ENCODE measurements at regions not wholly inside any gene's neighbourhood (a gene's known extent, or its start where the extent isn't known, plus 50 kb on each side); places are given as distances from the start of the nearest gene placed in this dataset.

DNA sequence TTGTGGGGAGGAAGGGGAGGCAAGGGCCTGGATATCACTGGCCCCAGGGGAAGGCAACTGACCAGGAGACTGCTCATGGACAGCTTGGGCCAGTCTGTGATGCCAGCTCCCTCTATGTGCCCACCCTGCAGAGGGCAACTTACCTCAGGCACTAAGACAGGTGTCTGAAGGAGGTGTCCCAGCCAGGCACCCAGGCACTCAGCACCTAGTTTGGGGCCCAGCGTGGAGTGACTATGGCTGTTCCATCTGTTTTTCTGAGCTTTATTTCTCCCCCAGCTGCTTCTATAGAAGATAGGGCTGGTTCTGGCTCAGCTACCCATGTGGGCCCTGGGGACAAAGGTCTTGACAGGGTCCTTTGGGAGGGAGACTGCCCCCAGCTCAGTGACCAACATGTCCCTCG is 150.6 kb upstream of the PCBD1 start:
- TF ChIP-seq, protein P1, sequence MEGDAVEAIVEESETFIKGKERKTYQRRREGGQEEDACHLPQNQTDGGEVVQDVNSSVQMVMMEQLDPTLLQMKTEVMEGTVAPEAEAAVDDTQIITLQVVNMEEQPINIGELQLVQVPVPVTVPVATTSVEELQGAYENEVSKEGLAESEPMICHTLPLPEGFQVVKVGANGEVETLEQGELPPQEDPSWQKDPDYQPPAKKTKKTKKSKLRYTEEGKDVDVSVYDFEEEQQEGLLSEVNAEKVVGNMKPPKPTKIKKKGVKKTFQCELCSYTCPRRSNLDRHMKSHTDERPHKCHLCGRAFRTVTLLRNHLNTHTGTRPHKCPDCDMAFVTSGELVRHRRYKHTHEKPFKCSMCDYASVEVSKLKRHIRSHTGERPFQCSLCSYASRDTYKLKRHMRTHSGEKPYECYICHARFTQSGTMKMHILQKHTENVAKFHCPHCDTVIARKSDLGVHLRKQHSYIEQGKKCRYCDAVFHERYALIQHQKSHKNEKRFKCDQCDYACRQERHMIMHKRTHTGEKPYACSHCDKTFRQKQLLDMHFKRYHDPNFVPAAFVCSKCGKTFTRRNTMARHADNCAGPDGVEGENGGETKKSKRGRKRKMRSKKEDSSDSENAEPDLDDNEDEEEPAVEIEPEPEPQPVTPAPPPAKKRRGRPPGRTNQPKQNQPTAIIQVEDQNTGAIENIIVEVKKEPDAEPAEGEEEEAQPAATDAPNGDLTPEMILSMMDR (conservative IDR thresholded peaks at IDR 0.05; ENCODE audit: low read length): no peak
- no peak for DNase-seq (ENCODE audit: low read depth)

DNA sequence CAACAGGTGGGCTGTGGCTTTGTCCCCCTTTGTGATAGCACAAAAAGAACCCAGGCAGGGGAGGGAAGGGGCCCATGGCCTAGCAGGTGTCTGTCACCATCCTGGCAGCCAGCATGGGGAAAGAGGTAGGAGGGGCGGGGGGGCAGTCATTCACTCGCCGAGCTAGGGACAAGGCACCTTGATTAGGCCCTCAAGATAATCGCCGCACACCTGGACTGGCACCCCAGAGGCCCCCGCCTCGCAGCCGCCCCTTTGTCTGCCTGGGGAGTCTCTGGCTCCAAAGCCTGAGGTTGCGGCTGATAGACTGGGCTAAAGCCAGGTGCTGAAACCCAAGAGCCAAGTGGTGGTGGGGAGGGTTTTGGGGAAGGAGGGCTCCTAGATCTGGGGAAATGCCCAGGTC is 151.2 kb upstream of the PCBD1 start:
- H3K4me3 ChIP-seq (ENCODE audit: low read length): no peak overlapping the region
- DNase-seq (ENCODE audit: low read depth): no peak
- TF ChIP-seq, protein P1 (conservative IDR thresholded peaks at IDR 0.05; ENCODE audit: low read length): no peak

More for the DNA sequence above, 150.6 kb upstream of the PCBD1 start:
- no peak overlapping the region for H3K4me3 ChIP-seq (ENCODE audit: low read length)

DNA sequence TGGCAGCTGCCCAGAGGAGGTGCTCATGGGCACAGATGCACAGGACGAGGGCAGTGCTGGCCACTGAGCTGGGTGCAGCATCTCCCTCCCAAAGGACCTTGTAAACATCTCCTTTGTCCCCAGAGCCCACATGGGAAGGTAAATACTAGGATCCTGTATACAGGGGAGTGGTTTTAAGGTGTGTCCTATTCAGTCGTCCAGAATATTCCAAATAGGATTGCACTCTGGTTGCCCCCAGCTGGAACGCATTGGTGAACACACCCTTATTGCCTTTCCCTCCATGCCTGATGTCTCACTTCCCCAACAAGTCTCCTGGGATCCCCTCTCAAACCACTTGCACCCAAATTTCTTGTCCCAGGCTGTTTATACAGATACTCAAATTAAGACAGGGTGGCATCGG is 152.0 kb upstream of the PCBD1 start:
- no peak overlapping the region for H3K4me3 ChIP-seq (ENCODE audit: low read length)
- no peak for DNase-seq (ENCODE audit: low read depth)
- TF ChIP-seq, protein P1 (conservative IDR thresholded peaks at IDR 0.05; ENCODE audit: low read length): no peak

DNA sequence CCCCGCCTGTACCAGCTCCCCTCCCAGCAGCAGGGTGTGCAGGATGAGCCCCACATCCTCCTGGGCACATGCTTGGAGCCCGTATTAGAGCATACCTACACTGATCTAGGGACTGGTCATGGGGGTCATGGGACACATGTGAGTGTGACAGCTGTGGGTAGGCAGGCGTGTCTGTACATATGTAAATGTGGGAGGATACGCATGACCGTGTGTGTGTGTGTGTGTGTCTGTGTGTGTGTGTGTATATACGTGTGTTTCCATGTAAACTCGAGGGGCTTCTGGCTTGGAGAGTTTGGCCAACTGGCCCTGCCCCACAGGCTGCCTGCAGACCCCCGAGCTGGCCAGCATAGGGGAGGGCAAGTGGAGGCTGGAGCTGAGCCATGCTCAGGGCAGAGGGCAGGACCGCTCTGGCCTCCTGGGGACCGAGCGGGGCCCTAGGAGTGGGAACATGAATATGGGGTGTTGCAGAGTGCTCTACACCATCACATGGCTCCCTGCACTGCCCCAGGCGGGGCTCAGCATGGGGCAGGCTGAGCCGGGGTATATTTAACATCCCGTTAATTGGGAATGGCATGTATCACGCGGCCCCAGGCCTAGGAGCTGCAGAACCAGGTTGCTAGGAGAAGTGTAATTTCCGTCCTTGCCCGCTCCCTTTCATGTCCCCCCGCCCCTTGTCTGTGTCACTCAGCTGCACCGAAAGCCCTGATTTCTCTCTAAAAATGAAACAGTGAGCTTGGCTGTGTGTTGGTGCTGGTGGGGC is 152.7 kb upstream of the PCBD1 start:
- TF ChIP-seq, protein P1 (conservative IDR thresholded peaks at IDR 0.05; ENCODE audit: low read length): no peak
- H3K4me3 ChIP-seq (ENCODE audit: low read length): no peak overlapping the region
- no peak for DNase-seq (ENCODE audit: low read depth)

DNA sequence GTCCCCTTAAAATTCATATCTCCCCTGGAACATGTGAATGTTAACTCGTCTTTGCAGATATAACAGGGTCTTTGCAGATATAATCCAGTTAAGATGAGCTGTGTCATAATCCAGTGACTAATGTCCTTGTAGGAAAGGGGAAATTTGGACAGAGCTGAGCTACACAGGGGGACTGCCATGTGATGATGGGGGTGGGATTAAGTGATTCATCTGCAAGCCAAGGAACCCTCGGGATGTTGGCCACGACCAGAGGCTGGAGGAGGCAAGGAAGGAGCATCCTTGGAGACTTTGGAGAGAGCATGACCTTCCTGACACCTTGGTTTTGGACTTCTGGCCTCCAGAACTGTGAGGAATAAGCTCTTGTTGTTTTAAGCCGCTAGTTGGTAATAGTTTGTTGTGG is 153.9 kb upstream of the PCBD1 start:
- TF ChIP-seq, protein P1 (conservative IDR thresholded peaks at IDR 0.05; ENCODE audit: low read length): no peak
- no peak overlapping the region for H3K4me3 ChIP-seq (ENCODE audit: low read length)
- no peak for DNase-seq (ENCODE audit: low read depth)

DNA sequence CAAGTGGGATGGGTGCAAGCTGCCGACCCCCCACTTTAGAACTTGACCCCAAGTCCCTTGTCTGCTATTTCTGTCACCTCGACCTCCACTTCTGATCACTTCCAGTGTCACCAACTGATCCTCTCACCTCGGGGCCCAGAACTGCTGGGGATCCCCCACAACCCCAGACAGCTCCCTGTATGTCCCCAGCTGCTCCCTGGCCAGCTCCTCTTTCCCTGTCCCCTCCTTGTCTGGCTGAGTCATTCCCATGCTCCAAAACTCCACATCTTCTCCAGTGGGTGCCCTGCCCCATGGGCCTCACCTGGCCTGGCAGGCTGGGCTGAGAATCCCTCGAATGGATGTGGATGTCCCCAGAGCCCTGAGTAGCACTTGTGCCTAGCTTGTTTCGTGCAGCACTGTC is 154.3 kb upstream of the PCBD1 start:
- TF ChIP-seq, protein P1 (conservative IDR thresholded peaks at IDR 0.05; ENCODE audit: low read length): no peak
- H3K4me3 ChIP-seq (ENCODE audit: low read length): no peak overlapping the region
- DNase-seq (ENCODE audit: low read depth): no peak

DNA sequence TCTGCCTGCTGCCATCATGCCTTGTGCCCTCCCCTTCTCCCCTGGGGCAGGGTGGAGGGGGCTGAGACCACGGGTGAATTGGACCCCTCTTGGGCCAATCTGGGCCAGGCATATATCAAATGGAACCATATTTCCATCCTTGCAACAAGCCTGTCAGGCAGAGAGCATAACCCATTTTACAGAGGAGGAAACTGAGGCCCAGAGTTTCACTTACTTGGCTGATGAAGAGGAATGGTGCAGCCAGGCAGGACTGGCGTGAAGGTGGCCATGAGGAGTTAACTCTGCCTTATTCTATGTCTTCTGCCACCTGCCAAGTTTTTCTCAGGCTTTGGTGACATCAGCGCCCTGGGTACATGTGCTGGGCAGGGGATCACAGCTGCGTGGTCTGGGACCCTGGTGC is 155.5 kb upstream of the PCBD1 start:
- no peak for DNase-seq (ENCODE audit: low read depth)
- H3K4me3 ChIP-seq (ENCODE audit: low read length): no peak overlapping the region
- TF ChIP-seq, protein P1 (conservative IDR thresholded peaks at IDR 0.05; ENCODE audit: low read length): no peak
